Effector memory CD8-positive, alpha-beta T cell (primary cell): ENCODE measurements at regions not wholly inside any gene's neighbourhood (a gene's known extent, or its start where the extent isn't known, plus 50 kb on each side); places are given as distances from the start of the nearest gene placed in this dataset.

Experiments used
- ATAC-seq: fragments of 150-1000 bp; cut with Tn5 transposase; replicated peaks from 2 replicates; pipeline ENCODE4 v1.10.0; 2021; ENCODE audit warnings: mild to moderate bottlenecking, moderate library complexity
- DNase-seq, 3 experiments: peaks; one replicate each; pipeline ENCODE4 v3.0.0; 2021
- H3K27ac Mint-ChIP-seq, 2 donors: one replicate each; pipeline ENCODE4 v1.8.0; 2022; ENCODE audit warnings: mild to moderate bottlenecking in 2 of 2, mixed read lengths in 2 of 2, moderate library complexity in 2 of 2
- H3K27me3 Mint-ChIP-seq, 2 donors: one replicate each; pipeline ENCODE4 v1.8.0; 2022; ENCODE audit warnings: mixed read lengths in 2 of 2
- H3K36me3 Mint-ChIP-seq: one replicate; pipeline ENCODE4 v1.8.0; 2022; ENCODE audit warnings: mild to moderate bottlenecking, moderate library complexity, mixed read lengths; ENCODE audit not compliant: insufficient read depth
- H3K4me1 Mint-ChIP-seq, 2 donors: one replicate each; pipeline ENCODE4 v1.8.0; 2022; ENCODE audit warnings: low read depth in 2 of 2, mixed read lengths in 2 of 2
- H3K4me3 Mint-ChIP-seq, 2 donors: one replicate each; pipeline ENCODE4 v1.8.0; 2022; ENCODE audit warnings: mild to moderate bottlenecking in 2 of 2, mixed read lengths in 2 of 2, moderate library complexity in 2 of 2
- H3K9me3 Mint-ChIP-seq, 2 donors: one replicate each; pipeline ENCODE4 v1.8.0; 2022; ENCODE audit warnings: mixed read lengths in 2 of 2

DNA sequence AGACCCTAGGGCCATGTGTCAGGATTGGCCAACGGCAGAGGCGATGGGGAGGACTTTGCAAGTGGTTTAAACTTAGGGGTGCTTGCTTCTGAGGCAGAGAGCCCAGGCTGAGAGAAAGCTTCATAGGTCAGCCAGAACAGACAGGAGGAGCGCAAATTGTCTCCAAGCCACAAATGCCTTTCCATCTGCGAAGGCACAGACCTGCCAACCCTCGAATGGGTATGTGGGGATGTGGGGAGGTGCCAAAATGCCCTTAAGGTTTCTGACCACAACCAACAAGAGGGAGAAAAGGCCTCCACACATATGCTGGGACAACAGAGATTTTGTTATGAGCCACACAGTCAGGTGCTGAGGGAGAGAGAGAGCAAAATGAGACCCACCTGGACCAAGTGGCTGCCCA lies 283.6 kb downstream of the CYP26B1 start:
- Mint-ChIP-seq H3K4me1 (no peaks in the 10 kb centered on the region), H3K36me3 (no peaks in the 10 kb centered on the region), H3K4me3 (no peak overlapping the region), H3K27ac (no peak overlapping the region), H3K9me3 (no peaks in the 10 kb centered on the region), H3K27me3 (peaks cover 17 to 23% of the 10 kb centered on the region in 2 donors)
- no peak for ATAC-seq
- no peak for DNase-seq

DNA sequence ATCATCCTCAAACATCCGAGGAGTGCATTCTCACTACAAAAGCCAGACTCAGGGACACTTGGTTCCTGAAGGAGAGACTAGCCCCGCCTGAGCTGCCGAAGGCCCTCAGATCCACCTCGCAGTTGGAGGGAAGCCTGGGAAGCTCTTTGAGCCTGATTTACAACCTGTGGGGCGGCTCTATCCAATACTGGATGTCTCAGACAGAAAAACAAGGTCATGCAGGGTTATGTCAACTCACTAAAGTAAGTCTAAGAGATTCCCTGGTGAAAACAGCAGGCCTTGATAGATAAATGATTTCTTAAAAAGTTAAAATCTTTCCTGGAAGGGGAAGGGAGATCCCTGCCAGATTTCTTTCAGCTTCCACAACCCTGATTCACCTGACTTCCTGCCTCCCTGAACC lies 284.3 kb downstream of the CYP26B1 start:
- Mint-ChIP-seq H3K27ac (no peak overlapping the region), H3K36me3 (no peaks in the 10 kb centered on the region), H3K4me3 (no peak overlapping the region), H3K9me3 (no peaks in the 10 kb centered on the region), H3K4me1 (no peaks in the 10 kb centered on the region), H3K27me3 (peaks cover 17 to 23% of the 10 kb centered on the region in 2 donors)
- ATAC-seq (no peak), DNase-seq (no peak)

DNA sequence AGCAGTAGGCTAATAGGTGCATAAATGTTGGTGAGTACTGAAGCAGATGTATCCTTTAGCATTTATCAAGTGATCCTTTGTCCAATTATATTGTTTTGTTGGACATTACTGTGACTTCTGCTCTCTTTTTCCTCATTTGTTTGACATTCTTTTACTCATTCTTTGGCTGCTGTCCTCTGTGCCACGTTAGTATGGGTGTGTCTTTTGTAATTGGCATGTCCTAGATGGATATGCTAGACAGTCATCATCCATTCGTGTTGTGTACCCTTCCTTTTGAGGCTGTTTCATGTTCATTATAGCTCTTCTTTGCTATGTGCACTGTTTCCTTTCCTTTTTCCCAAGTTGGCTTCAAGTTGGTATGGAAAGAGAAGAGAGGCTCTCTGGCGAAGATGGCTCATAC lies 284.7 kb downstream of the CYP26B1 start:
- Mint-ChIP-seq H3K4me1 (no peaks in the 10 kb centered on the region), H3K36me3 (no peaks in the 10 kb centered on the region), H3K9me3 (no peaks in the 10 kb centered on the region), H3K4me3 (no peak overlapping the region), H3K27ac (no peak overlapping the region), H3K27me3 (peaks cover 17 to 23% of the 10 kb centered on the region in 2 donors)
- no peak for ATAC-seq
- no peak for DNase-seq

DNA sequence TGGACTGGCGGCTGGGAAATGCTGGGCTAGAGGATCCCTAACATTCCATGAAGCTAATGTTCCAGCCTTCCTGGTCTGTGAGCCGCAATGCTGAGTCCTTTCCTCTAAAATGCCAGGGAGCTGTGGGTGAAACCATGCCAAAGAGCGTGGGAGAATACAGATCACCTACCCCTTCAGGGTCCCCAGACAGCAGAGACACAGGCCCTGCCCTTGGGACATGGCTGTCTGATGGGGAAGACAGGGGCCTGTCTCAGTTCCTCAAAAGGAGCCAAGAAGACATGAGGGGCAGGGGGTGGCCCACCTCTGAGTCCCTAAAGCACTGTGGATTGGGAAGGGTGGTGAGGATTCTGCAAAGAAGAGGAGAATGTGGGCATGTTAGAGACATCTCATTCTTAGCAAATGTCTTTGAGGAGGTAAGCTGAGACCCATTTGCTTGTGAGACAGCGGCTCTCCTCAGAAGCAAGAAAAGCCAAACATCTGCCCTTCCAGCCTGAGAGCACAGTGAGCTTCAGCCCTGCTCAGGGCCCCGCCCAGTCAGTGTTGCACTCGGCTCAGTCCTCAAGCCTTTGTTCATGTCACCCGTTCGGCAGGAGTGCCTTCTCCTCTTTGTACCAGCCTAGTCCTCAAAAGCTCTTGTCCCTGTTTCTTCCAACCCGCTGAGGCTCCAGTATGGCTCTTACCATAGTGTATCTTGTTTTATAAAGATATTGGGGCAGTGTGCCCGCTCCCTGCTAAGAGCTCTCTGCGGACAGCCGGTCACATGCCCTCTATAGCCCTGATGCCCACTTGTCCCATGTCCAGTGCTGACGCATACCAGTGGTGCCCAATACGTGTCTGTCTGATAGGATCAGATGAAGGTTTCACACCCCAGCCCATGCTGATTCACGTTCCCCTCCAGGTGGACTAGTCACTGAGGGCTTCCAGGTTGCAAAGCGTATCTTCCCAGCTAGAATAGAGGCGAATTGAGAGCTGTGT lies 286.2 kb downstream of the CYP26B1 start:
- Mint-ChIP-seq H3K4me3 (no peak overlapping the region), H3K27me3 (peaks cover 23 to 28% of the 10 kb centered on the region in 2 donors), H3K9me3 (no peaks in the 10 kb centered on the region), H3K27ac (no peak overlapping the region), H3K36me3 (no peaks in the 10 kb centered on the region), H3K4me1 (no peaks in the 10 kb centered on the region)
- no peak for DNase-seq
- no peak for ATAC-seq

DNA sequence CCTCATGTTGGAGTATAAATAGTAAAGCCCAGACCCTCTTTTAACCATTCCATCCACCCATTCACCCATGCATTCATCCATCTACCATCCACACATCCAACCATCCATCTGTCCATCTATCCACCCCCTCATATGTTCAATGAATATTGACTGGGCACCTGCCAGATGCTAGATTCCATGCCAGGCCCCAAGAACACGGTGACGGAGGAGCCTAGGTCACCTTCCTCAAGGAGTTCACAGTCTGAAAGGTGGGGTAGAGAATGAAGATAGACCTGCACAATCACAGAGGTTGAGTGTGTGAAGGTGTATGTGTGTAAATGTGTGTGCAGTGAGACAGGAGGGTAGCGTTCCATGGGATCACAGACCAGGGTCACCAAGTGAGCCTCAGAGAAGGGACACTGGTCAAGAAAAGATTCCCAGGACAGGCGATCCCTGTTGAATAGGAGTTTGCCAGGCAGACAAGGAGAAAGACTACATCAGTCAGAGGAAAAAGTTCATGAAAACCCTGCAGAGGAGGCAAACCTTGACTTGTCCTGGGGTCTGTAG lies 287.2 kb downstream of the CYP26B1 start:
- H3K9me3 Mint-ChIP-seq: peaks cover 0 to 8% of the 10 kb centered on the region in 2 donors
- ATAC-seq: no peak
- no peaks in the 10 kb centered on the region for H3K36me3 Mint-ChIP-seq
- no peak for DNase-seq
- no peak overlapping the region for H3K27ac Mint-ChIP-seq
- H3K4me3 Mint-ChIP-seq: no peak overlapping the region
- H3K4me1 Mint-ChIP-seq: no peaks in the 10 kb centered on the region
- H3K27me3 Mint-ChIP-seq: peaks cover 19 to 28% of the 10 kb centered on the region in 2 donors

DNA sequence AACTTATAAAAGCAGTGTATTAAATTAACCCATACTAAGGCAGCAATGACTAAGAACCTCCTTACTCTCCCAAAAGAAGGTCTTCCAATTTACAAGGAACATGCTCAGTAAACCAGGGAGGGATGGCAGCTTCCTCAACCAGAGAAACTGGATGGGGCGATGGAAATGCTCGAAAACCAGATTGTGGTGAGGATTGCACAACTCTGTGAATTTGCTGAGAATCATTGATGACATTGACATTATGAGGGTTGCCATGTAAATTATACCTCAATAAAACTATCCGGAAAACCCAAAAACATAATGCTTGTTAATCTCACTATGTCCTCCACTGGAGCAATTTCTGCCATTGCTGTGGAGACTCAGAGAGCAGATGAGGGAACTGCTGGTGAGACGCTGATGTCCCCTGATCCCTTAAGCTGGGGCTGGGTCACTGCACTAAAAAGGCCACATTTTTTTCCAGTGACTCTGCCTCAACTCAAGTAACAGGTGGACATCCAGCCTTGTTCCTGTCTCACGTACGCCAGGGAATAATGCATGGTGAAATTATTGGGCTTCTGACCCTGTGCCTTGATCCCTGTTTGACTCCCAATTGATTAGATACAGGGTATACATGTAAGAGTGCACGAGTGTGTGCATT lies 288.3 kb downstream of the CYP26B1 start:
- DNase-seq (no peak), ATAC-seq (no peak)
- Mint-ChIP-seq H3K4me3 (no peak overlapping the region), H3K36me3 (no peaks in the 10 kb centered on the region), H3K27me3 (peaks cover 12 to 26% of the 10 kb centered on the region in 2 donors), H3K27ac (no peak overlapping the region), H3K9me3 (peaks cover 0 to 10% of the 10 kb centered on the region in 2 donors), H3K4me1 (no peaks in the 10 kb centered on the region)

DNA sequence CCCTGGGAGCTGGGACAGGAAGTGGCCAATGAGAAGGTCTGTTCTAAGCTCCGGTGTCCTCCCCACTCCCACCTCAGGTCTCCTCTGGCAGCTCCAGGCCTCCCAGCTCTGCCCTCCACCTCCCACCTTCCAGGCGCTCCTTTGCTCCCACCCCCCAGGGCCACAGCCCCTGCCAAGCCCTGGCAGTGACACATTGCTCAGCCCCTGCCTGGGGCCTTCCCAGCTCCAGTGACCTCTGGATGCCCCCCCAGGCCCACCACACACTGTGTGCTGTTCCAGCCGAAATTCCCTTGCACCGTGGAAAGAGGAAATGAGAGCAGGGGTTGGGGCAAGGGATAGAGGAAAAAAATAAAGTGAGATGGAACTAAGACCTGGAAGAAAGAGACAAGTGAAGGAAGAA lies 289.6 kb downstream of the CYP26B1 start:
- H3K27ac Mint-ChIP-seq: no peak overlapping the region
- DNase-seq: no peak
- no peak for ATAC-seq
- no peak overlapping the region for H3K4me3 Mint-ChIP-seq
- no peaks in the 10 kb centered on the region for H3K36me3 Mint-ChIP-seq
- H3K9me3 Mint-ChIP-seq: peaks cover 0 to 10% of the 10 kb centered on the region in 2 donors
- H3K4me1 Mint-ChIP-seq: no peaks in the 10 kb centered on the region
- H3K27me3 Mint-ChIP-seq: peaks cover 12 to 26% of the 10 kb centered on the region in 2 donors

DNA sequence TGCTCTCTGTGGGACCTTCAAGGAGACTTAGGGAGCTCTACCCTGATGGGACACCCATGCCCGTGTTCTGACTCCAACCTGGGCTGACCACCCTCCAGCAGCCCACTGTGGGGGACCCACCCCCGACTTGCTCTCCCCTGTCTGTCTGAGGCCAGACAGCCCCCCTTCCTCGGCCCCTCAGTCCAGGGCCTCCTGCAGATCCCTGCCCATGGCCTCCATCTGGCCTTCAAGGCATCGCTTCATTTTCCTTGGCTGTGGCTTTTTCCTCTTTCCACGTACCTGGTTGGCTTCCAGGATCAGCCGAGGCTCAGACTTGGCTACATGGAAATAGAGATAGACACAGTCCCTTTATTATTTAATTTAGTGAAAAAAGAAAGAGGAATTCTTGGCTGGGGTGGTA lies 290.0 kb downstream of the CYP26B1 start:
- ATAC-seq: no peak
- DNase-seq: no peak
- no peak overlapping the region for H3K4me3 Mint-ChIP-seq
- peaks cover 12 to 26% of the 10 kb centered on the region in 2 donors for H3K27me3 Mint-ChIP-seq
- H3K36me3 Mint-ChIP-seq: no peaks in the 10 kb centered on the region
- H3K9me3 Mint-ChIP-seq: peaks cover 0 to 10% of the 10 kb centered on the region in 2 donors
- no peak overlapping the region for H3K27ac Mint-ChIP-seq
- H3K4me1 Mint-ChIP-seq: no peaks in the 10 kb centered on the region

DNA sequence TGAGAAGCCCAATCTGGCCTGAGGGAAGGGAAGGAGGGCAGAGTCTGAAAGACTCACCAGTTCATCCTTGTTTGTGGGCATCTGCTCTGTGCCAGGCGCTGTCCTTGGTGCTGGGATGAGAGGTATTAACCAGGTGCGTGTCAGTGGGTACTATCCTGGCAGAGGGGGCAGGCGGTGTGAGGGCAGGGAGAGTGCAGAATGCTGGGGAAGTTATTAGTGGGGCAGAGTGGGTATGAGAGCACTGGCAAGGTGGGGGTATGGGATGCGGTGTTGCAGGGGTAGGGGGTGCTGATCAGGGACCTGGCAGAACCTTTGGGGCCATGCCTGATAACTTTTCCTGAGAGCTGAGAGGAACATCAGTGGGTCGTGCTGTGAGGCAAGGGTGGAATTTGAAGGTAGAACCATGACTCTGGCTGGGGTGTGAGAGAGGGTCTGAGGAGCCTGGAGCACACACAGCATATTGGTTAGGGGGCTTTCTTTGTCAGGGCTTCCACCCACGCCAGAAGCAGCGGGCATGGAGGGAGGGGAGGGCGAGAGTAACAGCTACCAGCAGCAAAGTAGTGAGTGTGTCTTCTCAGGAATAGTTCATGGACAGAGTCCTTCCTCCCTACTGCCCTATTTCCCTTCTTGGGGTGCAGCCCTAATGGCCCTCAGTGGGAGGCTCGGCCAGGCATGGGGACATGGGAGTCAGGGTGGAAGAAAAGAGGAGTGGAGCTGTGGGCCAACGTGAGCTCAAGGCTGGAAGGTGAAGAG lies 290.7 kb downstream of the CYP26B1 start:
- no peaks in the 10 kb centered on the region for H3K36me3 Mint-ChIP-seq
- H3K27me3 Mint-ChIP-seq: peaks cover 12 to 26% of the 10 kb centered on the region in 2 donors
- H3K9me3 Mint-ChIP-seq: peaks cover 0 to 10% of the 10 kb centered on the region in 2 donors
- H3K4me3 Mint-ChIP-seq: no peak overlapping the region
- H3K4me1 Mint-ChIP-seq: no peaks in the 10 kb centered on the region
- no peak for ATAC-seq
- no peak overlapping the region for H3K27ac Mint-ChIP-seq
- no peak for DNase-seq

DNA sequence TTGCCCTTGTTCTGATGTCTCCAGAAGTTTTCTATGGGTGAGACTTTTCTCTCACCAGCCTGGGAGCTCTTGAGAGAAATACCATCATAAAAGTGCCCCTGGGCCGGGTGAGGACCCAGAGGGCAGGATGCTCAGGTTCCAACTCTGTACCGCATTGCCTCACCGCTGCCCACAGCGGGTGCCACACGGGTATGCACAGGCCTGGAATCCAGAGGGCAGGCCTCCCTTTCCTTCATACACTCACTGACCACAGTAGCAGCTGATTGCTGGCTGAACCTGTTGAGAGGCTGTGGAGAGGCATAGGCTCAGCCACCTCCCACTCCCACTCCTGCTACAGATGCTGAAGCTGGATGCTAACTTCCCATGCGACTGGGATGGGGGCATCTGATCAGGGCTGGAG lies 293.8 kb downstream of the CYP26B1 start:
- Mint-ChIP-seq H3K4me1 (no peaks in the 10 kb centered on the region), H3K27ac (no peak overlapping the region), H3K9me3 (peaks cover 0 to 10% of the 10 kb centered on the region in 2 donors), H3K27me3 (peaks cover 10 to 26% of the 10 kb centered on the region in 2 donors), H3K36me3 (no peaks in the 10 kb centered on the region), H3K4me3 (no peak overlapping the region)
- DNase-seq (no peak), ATAC-seq (no peak)

DNA sequence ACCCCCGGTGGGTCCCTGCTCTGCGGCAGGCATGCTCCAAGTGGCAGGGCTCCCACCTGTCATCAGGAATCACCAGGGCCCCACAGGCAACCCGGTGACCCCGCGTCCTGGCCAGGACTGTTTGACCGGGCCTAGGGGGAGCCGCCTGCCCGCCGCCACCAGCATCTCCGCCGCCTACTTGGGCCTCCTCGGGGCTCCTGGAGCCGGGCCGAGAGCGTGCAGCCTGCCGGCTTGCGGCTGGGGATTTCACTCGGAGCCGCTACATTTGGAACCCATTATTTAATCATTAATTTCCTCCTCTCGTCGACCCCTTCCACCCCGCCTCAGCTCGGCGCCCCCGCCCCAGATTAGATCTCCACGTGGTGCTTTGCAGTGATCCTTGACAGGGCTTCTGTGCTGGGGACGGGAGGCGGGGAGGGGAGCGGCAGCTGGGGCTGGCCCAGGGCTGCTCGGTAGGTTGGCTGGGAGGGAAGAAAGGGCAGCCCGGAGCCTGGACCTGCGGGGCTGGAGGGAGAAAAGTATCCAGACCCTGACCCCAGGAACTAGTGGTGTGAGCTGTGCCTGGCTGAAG lies 295.4 kb downstream of the CYP26B1 start:
- Mint-ChIP-seq H3K36me3 (no peaks in the 10 kb centered on the region), H3K27me3 (peaks cover 11 to 26% of the 10 kb centered on the region in 2 donors), H3K9me3 (peaks cover 0 to 10% of the 10 kb centered on the region in 2 donors), H3K4me3 (no peak overlapping the region), H3K27ac (no peak overlapping the region), H3K4me1 (no peaks in the 10 kb centered on the region)
- DNase-seq (no peak), ATAC-seq (no peak)

DNA sequence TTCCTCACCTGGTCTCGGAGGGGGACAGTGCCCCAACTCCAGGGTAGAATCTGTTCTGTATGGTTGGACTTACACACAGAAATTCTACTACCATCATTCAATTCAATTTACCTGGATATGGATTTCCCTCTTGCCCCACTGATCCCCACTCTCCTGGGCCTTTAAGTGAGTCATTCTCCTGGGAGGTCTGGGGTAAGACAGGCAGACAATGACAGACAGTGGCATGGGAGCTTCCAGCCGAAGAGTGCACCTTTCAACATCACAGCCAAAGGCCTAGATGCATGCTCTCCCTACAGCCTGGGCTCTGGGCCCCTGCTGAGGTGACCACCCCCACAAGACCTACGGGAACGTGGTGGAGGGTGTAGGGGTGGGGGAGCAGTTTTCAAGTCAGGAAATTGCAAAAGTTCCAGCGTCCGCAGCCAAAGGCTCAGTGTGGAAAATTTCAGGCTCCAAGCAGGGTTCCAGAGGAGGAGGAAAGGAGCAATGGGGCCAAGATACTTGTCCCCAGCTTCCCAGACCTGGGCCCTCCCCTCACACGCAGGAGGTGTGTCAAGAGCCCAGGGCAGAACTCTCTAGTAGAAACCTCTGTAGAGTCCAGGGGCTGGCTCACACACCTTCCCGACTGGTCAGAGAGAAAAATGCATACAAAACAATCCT lies 296.4 kb downstream of the CYP26B1 start:
- Mint-ChIP-seq H3K4me1 (no peaks in the 10 kb centered on the region), H3K27ac (no peak overlapping the region), H3K27me3 (peaks cover 4 to 20% of the 10 kb centered on the region in 2 donors), H3K4me3 (no peak overlapping the region), H3K9me3 (peaks cover 0 to 10% of the 10 kb centered on the region in 2 donors), H3K36me3 (no peaks in the 10 kb centered on the region)
- DNase-seq: no peak
- no peak for ATAC-seq
